LoVo (cell line): ENCODE measurements at regions not wholly inside any gene's neighbourhood (a gene's known extent, or its start where the extent isn't known, plus 50 kb on each side); places are given as distances from the start of the nearest gene placed in this dataset.
A peak's percentile ranks its signal among the peaks of the same experiment; 100 is the strongest.
"Not testable (repeated sequence)": the region's sequence is repeated elsewhere in the genome, so short reads cannot be mapped to it uniquely, and the experiment has no call there.

ENCODE experiments used
- DNase-seq: peaks from one replicate; pipeline ENCODE4 v3.0.0-alpha.2; 2016; ENCODE audit warnings: low spot score

DNA sequence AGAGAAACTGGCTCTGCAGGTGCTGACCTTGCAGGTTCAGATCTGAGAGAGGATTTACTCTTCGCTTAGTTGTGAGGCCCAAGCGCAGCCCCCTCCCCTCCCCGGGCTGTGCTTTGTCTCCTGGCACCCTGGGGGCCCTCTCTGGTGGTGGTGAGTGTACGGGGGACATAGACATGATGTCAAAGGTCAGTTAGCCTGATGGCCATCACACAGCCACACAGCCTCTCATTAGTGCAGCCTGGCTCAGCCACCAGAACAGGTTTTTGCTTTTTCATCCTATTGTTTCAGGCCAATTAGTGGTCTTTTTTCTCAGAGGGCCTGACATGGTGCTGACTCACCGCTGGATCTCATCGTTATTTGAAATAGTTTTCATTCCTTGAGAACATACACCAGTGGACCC lies 437.9 kb downstream of the AACS start:
- no peak for DNase-seq

- no peak for DNase-seq
Measured at GRCh38 chr12:125509195-125509594, 444.0 kb downstream of the AACS start.

DNA sequence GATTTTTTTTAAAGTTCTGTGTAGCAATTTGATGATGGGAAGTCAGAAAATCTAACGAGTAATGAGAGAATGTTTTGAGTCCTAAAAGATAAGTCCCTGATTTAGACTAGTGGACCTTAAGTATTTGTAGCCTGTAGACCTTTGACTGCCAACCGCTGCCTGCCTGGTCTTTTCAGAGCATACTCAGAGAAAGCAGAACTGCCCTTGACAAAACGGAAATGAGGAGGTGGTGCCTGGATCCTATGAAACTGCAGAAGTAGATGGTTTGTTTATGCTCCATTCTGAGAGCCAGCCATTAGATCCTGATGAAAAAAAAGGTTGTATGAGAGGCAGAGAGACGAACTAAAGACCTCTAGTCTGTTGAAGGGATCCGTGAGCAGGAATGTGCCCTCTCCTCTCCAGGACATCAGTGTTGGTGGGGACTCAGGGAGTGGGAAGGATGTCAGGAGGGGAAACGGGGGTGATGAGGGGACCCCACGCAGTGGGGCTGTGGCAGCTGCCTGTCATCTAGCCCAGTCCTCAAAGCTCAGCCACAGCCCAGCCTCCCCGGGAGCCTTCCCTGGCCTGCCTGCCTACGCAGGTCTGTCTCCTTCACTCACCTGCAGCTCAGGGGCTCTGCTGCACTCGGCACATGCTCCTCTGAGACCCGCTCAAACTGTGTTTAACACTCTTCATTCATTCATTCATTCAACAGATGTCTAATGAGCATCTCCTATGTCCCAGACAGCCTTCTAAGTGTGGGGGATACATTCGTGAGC lies 447.5 kb downstream of the AACS start:
- DNase-seq: no peak

DNA sequence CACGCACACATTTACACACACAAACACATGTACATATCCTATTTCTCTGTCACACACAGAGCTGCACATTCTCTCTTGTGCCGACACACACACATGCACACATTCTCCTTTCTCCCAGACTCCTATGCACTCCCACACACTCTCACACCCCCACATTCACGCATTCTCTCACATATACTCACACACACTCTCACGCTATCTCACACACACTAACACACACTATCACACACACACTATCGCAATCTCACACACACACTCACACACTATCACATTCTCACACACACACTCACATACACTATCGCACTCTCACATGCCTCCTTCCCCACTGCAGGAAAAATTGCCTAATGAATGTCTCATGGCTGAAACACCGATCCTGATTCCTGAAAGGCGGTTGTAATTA lies 450.7 kb downstream of the AACS start:
- DNase-seq: no peak

DNA sequence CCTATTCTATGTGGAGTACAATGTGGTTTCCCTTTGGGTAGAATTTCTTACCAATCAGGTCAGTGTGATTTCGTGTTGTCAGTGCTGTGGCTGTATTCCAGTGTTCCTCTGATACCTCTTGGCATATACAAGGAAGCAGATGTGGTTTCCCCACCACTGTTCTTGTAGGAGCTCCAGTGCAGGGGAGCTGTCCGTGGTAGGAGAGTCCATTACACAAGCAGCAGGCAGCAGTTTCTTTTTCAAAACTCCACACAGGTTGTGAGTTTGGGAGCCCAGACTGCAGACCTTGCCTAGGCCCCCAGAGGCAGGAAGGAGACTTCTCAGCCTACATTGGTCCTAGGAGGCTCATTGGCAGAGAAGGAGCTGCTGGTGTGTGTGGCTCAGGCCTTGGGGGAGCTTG lies 452.8 kb downstream of the AACS start:
- DNase-seq: no peak

DNA sequence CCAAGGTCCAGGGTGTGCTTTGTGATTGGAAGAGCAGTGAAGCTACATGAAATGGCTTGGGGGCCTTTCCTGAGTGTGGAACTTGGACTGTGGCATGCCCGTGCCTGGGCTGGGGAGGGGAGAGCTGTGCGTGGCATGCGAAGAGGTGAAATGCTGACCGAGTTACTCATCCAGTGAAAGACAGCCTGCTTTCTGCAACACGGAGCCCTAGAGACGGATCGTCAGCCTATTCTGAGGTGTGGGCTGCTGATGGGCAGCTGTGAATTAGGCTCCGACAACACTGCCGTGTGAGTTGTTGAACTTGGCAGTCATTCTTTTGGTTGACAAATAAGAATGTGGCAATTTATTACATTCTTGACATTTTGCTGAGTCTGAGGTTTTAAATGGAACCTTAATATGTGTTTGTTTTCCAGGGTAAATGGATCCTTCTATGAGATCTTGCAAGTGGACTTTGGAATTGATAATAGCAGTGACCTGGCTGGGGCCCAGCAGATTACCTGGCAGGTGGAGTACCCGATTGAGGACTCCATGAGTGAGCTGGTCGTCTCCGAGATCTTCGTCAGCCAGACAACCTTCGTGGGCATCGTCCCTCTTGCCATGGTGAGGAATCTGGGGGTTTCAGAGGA lies 453.9 kb downstream of the AACS start:
- no peak for DNase-seq

DNA sequence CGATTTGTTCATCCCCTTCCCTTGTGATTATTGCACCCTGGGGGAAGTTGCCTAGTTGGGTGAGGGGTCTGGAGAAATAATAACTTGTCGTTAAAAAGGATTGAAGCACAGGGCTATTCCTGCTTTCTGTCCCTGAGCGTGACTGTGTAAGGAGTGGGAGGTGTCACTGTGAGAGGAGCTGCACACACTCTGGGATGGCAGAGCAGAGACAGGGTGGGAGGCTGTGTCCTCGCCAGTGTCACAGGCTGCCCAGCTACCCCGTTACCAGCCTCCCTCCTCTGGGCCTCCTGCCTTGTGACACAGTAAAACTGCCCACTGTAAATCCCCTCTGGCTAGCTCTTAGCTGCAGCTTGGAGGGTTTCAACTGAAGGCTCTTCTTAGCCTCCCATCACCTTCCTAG lies 460.6 kb downstream of the AACS start:
- no peak for DNase-seq

- DNase-seq: no peak
Measured at GRCh38 chr12:125528281-125528680, 463.0 kb downstream of the AACS start.

DNA sequence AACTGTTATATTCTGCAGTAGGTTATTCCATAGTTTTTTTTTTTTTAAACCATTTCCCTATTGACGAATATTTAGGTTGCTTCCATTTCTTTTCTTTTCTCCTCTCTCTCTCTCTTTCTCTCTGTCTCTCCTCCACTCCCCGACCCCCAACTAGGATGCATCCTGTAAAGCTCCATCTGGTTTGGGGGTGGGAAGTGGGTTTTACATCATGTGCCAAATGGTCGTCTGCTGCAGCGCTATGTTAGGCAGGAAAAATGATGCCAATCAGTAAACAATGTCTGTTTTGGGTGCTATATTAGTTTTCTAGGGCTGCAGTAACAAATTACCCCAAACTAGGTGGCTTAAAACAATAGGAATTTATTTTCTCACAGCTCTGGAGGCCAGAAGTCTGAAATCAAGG lies 465.0 kb downstream of the AACS start:
- DNase-seq: no peak

- DNase-seq: no peak
Measured at GRCh38 chr12:125530876-125531275, 465.6 kb downstream of the AACS start.

- no peak for DNase-seq
Measured at GRCh38 chr12:125531574-125531973, 466.3 kb downstream of the AACS start.

DNA sequence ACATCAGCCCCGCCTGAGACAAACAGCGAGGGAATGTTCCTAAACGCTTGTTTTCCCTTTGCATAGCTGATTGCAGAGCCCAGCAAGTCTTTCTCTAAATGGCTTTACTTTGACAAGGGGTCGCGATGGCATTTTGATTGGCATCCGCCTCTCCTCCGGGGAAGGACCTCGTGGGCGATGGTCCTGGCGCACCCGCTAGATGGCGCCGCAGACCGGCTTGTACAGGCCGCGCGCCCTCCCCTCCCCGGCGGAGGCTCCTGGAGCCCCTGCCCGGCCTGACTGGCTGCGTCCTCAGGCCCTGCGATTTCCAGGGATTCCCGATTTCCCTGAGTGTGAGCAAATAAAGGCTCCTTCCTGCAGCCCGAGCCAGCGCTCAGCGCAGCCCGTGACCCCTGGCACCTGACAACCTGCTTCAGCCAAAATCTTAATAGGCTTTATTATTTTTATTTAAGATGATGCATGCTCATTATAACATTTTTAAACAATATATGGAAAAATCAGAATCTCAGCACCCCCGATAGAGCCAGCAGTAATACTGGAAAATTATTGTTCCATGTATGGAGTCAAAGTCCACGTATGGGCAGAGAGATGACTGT lies 468.3 kb downstream of the AACS start:
- peak; percentile 37 for DNase-seq

DNA sequence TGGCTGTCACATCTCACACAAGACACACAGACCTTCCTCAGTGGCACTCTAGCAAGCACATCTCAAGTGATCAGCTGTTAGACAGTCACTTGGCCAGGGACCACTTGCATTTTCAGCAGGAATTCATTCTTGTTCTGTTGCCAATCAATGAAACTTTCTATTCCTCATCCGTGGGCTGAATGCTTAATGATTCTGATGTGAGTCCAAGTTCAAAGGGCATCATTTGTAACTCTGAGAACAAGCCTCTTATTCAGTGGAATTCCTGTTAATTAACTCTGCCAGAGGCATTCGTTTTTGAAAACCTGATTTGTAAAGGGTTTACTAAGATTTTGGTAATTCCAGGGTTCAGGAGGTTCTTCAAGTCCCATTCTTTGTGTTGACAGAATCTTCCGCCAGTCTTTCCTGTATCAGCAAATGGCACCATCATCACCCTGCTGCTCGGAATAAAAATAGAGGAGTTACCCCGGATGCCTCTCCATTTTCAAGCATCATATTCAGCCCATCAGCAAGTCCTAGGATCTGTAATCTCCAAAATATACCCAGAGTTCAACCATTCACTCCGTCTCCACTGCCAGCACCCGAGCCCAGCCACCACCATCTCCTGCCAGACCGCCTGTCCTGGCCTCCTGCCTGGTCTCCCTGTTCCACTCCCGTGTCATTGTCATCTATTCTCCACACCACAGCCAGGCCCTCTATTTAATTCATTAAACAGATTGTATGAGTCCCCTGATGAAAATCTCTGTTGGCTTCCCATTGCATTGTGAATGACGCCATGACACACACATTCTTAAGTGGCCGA lies 473.4 kb downstream of the AACS start:
- no peak for DNase-seq

GRCh38 chr12:125540580-125541204 lies 475.5 kb downstream of the AACS start:
- DNase-seq: no peak

- DNase-seq: no peak
Measured at GRCh38 chr12:125544960-125545359, 479.7 kb downstream of the AACS start.

DNA sequence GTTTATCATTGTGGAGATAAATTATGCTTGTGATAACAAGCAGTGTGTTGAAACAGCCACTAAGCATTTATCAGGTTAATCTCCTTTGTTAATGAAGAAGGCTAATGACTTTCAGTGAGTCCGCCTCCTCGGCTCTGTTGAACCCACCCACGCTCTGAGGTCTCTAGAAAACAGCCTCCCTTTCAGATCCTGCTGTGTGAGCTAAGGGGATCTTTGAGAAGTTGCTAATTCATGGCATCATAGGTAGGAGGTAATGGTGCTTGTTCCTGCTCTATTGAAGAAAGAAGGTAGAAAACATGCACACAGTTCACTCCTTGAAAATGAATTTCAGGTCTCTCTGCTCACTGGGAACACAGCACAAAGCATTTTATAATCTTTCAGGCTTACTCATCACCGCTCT lies 483.9 kb downstream of the AACS start:
- no peak for DNase-seq

- DNase-seq: no peak
Measured at GRCh38 chr12:125549836-125550235, 484.6 kb downstream of the AACS start.

DNA sequence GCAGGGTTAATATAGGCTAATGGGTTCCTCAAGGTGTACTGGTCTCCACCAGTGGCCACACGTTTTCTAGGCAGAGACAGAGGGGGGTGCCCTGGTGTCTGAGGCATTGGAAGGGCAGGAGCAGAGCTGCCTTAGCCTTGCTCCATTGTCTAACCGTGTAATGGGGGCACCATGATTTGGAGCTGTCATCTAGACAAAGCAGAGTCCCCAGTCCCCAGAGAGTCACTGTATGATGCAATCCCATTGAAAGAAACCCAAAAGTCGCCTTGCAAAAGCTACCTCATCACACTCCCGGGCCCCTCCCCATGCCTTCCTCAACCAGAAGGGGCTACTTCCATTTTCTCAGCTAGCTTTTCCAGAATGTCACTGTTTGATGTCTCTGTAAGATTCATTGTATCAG lies 487.1 kb downstream of the AACS start:
- DNase-seq: no peak

DNA sequence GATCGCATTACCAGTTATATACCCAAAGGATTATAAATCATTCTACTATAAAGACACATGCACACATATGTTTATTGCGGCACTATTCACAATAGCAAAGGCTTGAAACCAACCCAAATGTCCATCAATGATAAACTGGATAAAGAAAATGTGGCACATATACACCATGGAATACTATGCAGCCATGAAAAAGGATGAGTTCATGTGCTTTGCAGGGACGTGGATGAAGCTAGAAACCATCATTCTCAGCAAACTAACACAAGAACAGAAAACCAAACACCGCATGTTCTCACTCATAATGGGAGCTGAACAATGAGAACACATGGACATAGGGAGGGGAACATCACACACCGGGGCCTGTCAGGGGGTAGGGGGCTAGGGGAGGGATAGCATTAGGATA lies 495.8 kb downstream of the AACS start:
- not testable (repeated sequence) for DNase-seq

- no peak for DNase-seq
Measured at GRCh38 chr12:125564753-125565152, 499.5 kb downstream of the AACS start.

GRCh38 chr12:125567581-125567980 lies 502.3 kb downstream of the AACS start:
- no peak for DNase-seq

- DNase-seq: no peak
Measured at GRCh38 chr12:125568306-125568705, 503.1 kb downstream of the AACS start.
